Endothelial cell (in vitro differentiated cells): ENCODE measurements at regions not wholly inside any gene's neighbourhood (a gene's known extent, or its start where the extent isn't known, plus 50 kb on each side); places are given as distances from the start of the nearest gene placed in this dataset.

Experiments
- DNase-seq: peaks from one replicate; pipeline ENCODE4 v3.0.0; 2021; ENCODE audit warnings: low spot score
- H3K27ac Mint-ChIP-seq: one replicate; pipeline ENCODE4 v1.8.0; 2021; ENCODE audit warnings: mixed read lengths, inconsistent platforms; ENCODE audit not compliant: unreplicated experiment
- H3K27me3 Mint-ChIP-seq: one replicate; pipeline ENCODE4 v1.8.0; 2021; ENCODE audit warnings: mild to moderate bottlenecking, moderate library complexity, mixed read lengths, inconsistent platforms; ENCODE audit not compliant: unreplicated experiment
- H3K36me3 Mint-ChIP-seq: one replicate; pipeline ENCODE4 v1.8.0; 2021; ENCODE audit warnings: mild to moderate bottlenecking, low read depth, mixed read lengths, inconsistent platforms; ENCODE audit not compliant: unreplicated experiment
- H3K4me1 Mint-ChIP-seq: one replicate; pipeline ENCODE4 v1.8.0; 2021; ENCODE audit warnings: mild to moderate bottlenecking, mixed read lengths, inconsistent platforms; ENCODE audit not compliant: unreplicated experiment
- H3K4me3 Mint-ChIP-seq: one replicate; pipeline ENCODE4 v1.8.0; 2021; ENCODE audit warnings: mild to moderate bottlenecking, mixed read lengths, inconsistent platforms; ENCODE audit not compliant: unreplicated experiment
- H3K9me3 Mint-ChIP-seq: one replicate; pipeline ENCODE4 v1.8.0; 2021; ENCODE audit warnings: mixed read lengths, inconsistent platforms; ENCODE audit not compliant: unreplicated experiment
- TF ChIP-seq, protein P1 (sequence below): fragments of 200-600 bp; sonication (generic); IDR thresholded peaks from one replicate; pipeline ENCODE4 v1.5.0; 2021; ENCODE audit warnings: antibody characterized with exemption; ENCODE audit not compliant: unreplicated experiment

DNA sequence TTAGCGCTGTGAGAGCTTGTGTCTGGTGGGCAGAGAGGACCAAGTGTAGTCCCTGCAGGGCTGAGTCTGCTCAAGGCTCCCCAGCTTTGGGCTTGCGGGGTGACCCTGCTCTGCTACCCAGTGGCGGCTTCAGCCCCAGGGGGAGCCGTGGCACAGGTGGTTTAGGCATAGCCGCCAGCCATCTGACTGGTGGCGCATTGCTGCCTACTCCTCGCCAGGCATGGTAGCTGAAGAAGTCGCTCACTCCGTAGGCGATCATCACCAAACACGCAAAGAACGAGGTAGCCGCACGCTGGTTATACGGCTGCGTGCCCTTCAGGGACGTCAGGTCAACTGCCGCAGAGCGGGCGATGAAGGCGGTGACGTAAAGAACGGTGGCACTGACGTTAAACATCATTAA is 180.7 kb upstream of the DIPK2B start:
- H3K4me1 Mint-ChIP-seq = no peaks in the 10 kb centered on the region

DNA sequence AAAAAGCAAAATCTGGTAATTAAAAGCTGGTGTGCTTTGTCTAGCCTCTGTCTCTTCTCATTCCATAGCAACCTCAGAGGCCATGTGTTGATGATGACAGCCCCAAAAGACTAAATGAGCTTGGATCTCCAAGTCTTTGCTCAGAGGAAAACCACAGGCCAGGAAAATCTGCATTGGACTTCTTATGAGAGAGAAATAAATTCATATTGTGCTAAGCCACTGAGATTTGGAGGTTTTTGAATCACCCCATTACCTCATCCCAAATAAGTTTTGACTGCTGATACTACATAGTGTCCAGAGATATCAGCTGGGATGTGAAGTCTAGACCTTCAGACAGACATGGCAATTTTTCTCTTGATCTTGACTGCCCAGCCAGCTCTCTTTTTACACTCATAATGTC is 178.6 kb upstream of the DIPK2B start:
- DNase-seq = no peak
- Mint-ChIP-seq H3K9me3 (no peaks in the 10 kb centered on the region), H3K4me3 (no peak overlapping the region), H3K4me1 (no peaks in the 10 kb centered on the region), H3K27me3 (peaks cover 1% of the 10 kb centered on the region), H3K27ac (no peak overlapping the region), H3K36me3 (no peaks in the 10 kb centered on the region)
- TF ChIP-seq, protein P1, sequence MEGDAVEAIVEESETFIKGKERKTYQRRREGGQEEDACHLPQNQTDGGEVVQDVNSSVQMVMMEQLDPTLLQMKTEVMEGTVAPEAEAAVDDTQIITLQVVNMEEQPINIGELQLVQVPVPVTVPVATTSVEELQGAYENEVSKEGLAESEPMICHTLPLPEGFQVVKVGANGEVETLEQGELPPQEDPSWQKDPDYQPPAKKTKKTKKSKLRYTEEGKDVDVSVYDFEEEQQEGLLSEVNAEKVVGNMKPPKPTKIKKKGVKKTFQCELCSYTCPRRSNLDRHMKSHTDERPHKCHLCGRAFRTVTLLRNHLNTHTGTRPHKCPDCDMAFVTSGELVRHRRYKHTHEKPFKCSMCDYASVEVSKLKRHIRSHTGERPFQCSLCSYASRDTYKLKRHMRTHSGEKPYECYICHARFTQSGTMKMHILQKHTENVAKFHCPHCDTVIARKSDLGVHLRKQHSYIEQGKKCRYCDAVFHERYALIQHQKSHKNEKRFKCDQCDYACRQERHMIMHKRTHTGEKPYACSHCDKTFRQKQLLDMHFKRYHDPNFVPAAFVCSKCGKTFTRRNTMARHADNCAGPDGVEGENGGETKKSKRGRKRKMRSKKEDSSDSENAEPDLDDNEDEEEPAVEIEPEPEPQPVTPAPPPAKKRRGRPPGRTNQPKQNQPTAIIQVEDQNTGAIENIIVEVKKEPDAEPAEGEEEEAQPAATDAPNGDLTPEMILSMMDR = no peak

More for the DNA sequence above, 180.7 kb upstream of the DIPK2B start:
- no peak for DNase-seq
- no peak overlapping the region for H3K4me3 Mint-ChIP-seq
- no peaks in the 10 kb centered on the region for H3K9me3 Mint-ChIP-seq
- no peak overlapping the region for H3K27ac Mint-ChIP-seq
- peaks cover 1% of the 10 kb centered on the region for H3K27me3 Mint-ChIP-seq
- TF ChIP-seq, protein P1 = no peak
- H3K36me3 Mint-ChIP-seq = no peaks in the 10 kb centered on the region

DNA sequence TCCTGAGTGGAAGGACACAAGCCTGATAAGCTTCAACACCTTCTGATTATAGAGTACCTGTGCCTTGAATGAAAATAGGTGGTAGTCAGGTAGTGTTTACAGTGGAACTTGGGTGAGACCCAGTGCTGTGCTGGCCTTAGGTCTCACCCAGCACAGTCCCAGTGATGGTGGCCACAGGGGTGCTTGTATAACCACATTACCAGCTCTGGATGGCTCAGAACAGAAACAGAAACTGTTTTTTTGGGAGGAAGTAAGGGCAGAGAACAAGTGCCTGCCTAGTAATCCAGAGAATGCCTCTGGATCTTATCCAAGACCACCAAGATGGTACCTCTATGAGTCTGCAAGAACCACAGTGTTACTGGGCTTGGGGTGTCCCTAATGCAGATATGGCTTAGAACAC is 171.5 kb upstream of the DIPK2B start:
- Mint-ChIP-seq H3K9me3 (peaks cover 9% of the 10 kb centered on the region), H3K27ac (no peak overlapping the region), H3K4me1 (no peaks in the 10 kb centered on the region), H3K27me3 (peaks cover 4% of the 10 kb centered on the region), H3K36me3 (peaks cover 7% of the 10 kb centered on the region), H3K4me3 (no peak overlapping the region)
- no peak for DNase-seq
- TF ChIP-seq, protein P1 = no peak

- TF ChIP-seq, protein P1 = no peak
- Mint-ChIP-seq H3K36me3 (peaks cover 7% of the 10 kb centered on the region), H3K27me3 (peaks cover 4% of the 10 kb centered on the region), H3K9me3 (peaks cover 9% of the 10 kb centered on the region), H3K4me1 (no peaks in the 10 kb centered on the region), H3K27ac (no peak overlapping the region), H3K4me3 (no peak overlapping the region)
- no peak for DNase-seq
Observed at GRCh38 chrX:45368705-45369104, 168.0 kb upstream of the DIPK2B start.

GRCh38 chrX:45363596-45363995 is 162.9 kb upstream of the DIPK2B start:
- no peak for DNase-seq
- Mint-ChIP-seq H3K9me3 (no peaks in the 10 kb centered on the region), H3K4me1 (no peaks in the 10 kb centered on the region), H3K4me3 (no peak overlapping the region), H3K36me3 (peaks cover 7% of the 10 kb centered on the region), H3K27ac (no peak overlapping the region), H3K27me3 (peaks cover 2% of the 10 kb centered on the region)
- TF ChIP-seq, protein P1 = no peak
